AG10803 (cell line): ENCODE measurements at regions not wholly inside any gene's neighbourhood (a gene's known extent, or its start where the extent isn't known, plus 50 kb on each side); places are given as distances from the start of the nearest gene placed in this dataset.
A peak's percentile ranks its signal among the peaks of the same experiment; 100 is the strongest.

Experiments used
- DNase-seq: peaks from one replicate; pipeline ENCODE4 v3.0.0; 2010; ENCODE audit warnings: low read depth
- H3K4me3 ChIP-seq: 2 replicates; pipeline ENCODE4 v1.5.1; 2011; ENCODE audit warnings: mild to moderate bottlenecking, low read length, control low read depth
- CTCF ChIP-seq: conservative IDR thresholded peaks from 2 replicates; pipeline ENCODE4 v1.5.1; 2011; ENCODE audit warnings: mild to moderate bottlenecking, low read length, control low read depth, inconsistent platforms

GRCh38 chr11:115590254-115590653 is 86.0 kb upstream of the CADM1 start:
- DNase-seq: no peak
- TF ChIP-seq CTCF: no peak
- H3K4me3 ChIP-seq: no peak overlapping the region

GRCh38 chr11:115587718-115588342 is 83.6 kb upstream of the CADM1 start:
- DNase-seq: no peak
- TF ChIP-seq CTCF: no peak
- H3K4me3 ChIP-seq: no peak overlapping the region

- TF ChIP-seq CTCF: no peak
- no peak for DNase-seq
- H3K4me3 ChIP-seq: no peak overlapping the region
These were observed 81.3 kb upstream of the CADM1 start for GRCh38 chr11:115585361-115586024.

DNA sequence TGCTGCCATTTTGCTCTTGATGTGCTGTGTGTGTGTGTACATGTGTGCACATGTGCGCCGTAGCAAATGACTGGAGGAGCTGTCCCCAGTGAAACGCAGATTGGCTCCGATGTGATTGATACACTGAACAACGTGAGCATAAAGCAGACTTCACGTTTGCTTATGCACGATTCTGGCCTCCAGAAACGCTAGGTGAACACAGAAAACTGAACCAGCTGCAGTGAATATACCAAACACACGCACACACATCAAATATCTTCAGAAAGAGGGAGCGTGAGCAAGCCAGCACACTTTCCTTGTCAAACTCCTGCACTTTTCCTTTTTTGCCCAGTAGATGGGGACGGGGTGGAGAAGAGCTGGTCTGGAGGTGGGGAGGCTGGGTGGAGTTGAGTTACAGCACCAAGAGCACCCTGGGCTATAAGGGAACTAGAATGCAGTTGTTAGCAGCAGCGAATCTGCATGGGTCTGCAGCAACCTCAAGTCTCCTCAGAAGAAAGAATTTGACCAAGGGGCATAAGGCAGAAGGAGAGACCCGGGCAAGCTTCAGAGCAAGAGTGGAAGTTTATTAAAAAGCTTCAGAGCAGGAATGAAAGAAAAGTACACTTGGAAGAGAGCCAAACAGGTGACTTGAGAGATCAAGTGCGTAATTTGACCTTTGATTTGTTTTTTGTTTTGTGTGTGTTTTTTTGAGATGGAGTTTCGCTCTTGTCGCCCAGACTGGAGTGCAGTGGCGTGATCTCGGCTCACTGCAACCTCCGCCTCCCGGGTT is 77.8 kb upstream of the CADM1 start:
- TF ChIP-seq CTCF: 0 out of 2 replicates have a peak, but pooled peaks have one; percentile 13
- peak; percentile 4 for DNase-seq
- H3K4me3 ChIP-seq: no peak overlapping the region

DNA sequence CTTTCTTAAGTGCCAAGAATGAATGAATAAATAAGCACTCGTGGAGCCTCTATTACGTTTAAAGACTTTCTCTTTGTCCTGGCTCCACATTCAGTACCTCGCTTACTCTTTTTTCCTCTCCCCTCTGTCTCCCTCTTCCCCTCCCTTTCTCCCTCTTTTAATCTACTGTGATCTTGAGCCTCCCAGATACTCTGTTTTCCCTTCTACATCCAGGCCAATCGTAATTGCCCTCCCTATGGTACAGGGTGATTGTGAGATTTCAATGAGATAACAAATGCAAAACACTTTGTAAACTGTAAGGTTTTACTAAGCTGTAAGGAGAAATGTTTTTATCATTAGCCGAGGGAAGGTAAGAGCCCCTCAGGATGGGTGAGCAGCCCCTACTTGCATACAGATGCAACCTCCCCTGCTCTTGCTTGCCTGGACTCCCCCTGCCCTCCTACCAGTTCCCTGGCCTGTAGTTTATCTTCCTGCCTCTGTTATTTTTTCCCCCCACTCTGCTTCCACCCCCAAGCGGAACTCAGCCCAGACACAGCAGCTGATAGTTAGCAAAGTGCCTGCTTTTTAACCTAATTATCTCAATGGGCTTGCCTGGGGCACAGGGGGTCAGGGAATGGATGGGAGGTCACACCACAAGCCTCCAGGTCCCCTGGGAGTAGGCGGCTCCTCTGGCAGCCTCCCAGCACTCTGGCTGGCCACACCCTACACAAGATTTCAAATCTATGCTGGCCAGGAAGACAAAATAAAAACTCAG is 76.9 kb upstream of the CADM1 start:
- DNase-seq: no peak
- no peak overlapping the region for H3K4me3 ChIP-seq
- no peak for TF ChIP-seq CTCF

- no peak for DNase-seq
- TF ChIP-seq CTCF: no peak
- no peak overlapping the region for H3K4me3 ChIP-seq
These were observed 76.2 kb upstream of the CADM1 start for GRCh38 chr11:115580416-115580815.
